Choroid plexus epithelial cell (primary cell): ENCODE measurements at regions not wholly inside any gene's neighbourhood (a gene's known extent, or its start where the extent isn't known, plus 50 kb on each side); places are given as distances from the start of the nearest gene placed in this dataset.
A peak's percentile ranks its signal among the peaks of the same experiment; 100 is the strongest.
"Not testable (repeated sequence)": the region's sequence is repeated elsewhere in the genome, so short reads cannot be mapped to it uniquely, and the experiment has no call there.

Source experiments
- DNase-seq: peaks from one replicate; pipeline ENCODE4 v3.0.0-alpha.2; 2010; ENCODE audit warnings: low read depth
- H3K4me3 ChIP-seq: 2 replicates; pipeline ENCODE4 v1.5.1; 2011; ENCODE audit warnings: low read depth, mild to moderate bottlenecking, control low read depth, low read length, moderate library complexity
- TF ChIP-seq, protein P1 (sequence below): conservative IDR thresholded peaks from 2 replicates; pipeline ENCODE4 v1.5.1; 2011; ENCODE audit warnings: low read depth, mild to moderate bottlenecking, control low read depth, inconsistent platforms, low read length, moderate library complexity

DNA sequence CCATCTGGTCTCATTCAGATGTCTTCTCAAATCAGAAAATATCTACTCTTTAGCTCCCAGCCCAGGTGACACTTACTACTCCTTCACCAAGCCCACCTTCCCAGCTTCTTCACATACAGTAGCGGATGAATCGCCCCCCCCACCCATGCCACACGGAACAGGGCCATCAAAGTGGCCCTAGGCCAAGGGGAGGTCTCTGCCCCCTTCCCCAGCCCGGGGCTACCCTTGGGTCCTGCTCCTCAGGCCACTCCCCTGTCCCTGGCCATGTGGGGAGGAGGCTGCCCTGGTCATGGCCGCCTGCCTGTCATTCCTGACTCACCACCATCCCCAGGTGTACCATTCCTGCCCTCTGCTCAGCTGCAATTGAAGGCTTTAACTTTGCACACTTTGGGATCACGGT is 142.8 kb downstream of the NECTIN1 start:
- H3K4me3 ChIP-seq: no peak overlapping the region
- TF ChIP-seq, protein P1, sequence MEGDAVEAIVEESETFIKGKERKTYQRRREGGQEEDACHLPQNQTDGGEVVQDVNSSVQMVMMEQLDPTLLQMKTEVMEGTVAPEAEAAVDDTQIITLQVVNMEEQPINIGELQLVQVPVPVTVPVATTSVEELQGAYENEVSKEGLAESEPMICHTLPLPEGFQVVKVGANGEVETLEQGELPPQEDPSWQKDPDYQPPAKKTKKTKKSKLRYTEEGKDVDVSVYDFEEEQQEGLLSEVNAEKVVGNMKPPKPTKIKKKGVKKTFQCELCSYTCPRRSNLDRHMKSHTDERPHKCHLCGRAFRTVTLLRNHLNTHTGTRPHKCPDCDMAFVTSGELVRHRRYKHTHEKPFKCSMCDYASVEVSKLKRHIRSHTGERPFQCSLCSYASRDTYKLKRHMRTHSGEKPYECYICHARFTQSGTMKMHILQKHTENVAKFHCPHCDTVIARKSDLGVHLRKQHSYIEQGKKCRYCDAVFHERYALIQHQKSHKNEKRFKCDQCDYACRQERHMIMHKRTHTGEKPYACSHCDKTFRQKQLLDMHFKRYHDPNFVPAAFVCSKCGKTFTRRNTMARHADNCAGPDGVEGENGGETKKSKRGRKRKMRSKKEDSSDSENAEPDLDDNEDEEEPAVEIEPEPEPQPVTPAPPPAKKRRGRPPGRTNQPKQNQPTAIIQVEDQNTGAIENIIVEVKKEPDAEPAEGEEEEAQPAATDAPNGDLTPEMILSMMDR: no peak
- DNase-seq: no peak

DNA sequence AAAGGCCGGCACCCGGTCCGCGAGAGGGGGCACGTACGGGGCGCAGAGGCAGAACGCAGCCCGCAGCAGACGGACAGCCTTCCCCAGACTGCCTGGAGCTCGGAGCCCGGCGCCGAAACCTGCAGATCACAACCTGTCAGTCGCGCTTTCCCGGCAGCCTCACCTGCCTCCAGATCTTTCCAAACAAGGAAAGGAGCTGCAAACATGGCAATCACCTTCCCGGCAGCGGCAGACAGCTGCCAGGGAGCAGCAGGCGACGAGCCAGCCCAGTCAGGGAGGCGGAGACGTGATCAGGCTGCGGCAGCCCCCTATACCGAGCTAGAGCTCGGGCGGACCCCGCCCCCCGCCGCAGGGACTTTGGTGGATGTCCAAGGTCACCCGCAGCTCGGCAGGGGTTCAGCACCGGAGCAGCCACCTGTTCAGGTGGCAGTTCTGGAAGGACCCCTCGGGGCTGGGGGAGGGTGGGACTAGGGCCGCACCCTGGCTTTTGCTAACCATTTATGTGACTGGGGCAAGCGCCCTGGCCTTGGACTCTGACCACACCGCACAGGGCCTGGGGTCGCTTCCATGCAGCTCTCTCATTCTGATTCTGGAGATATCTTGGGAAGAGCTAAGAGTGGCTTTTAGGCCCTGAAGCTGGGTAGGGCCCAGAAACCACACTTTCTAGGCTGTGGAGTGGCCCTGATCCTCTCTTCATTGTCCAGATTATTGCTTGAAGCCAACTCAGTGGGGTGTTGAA is 143.8 kb downstream of the NECTIN1 start:
- peak overlapping the region; percentile 53 for H3K4me3 ChIP-seq
- DNase-seq: peak; percentile 14
- TF ChIP-seq, protein P1: no peak

DNA sequence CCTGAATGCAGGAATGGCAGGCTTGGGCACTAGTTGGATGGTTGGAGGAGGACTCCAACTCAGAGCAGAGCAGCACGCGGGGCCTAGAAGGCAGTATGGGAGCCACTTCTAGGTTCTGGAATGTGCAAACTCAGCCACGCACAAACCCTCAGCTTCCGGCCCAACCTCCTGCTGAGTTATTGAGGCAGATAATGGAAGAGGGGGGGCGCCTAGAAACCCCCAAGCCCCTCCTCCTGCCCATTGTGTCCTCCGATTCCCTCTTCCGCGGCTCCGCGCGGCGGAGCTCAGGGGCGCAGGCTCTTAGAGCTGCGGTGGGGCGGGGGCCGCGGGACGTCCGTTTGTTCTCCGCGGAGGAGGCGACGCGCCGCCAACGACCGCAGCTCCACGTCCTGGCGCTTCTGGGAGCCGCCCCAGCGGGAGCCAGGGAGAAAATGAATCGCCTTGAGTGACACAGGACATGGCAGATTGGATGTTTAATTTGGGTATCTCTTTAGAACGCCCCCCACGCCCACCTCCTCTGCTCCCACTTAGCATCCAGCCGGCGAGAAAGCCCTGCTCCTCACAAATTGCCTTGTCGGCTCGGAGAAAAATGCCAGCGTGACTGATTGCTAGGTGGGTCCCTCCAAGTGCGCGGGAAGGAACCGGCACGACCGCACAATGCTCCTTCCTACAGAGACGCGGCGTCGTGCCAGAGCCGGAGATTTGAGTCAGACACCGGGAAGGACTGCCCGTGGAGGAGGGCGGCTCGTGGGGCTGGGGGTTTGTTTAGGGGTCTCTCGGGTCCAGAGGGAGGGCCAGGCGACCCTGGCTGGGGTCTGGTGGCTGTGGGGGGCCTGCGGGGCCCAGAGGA is 144.6 kb downstream of the NECTIN1 start:
- DNase-seq: peak; percentile 78
- TF ChIP-seq, protein P1: no peak
- peak overlapping the region; percentile 53 for H3K4me3 ChIP-seq

DNA sequence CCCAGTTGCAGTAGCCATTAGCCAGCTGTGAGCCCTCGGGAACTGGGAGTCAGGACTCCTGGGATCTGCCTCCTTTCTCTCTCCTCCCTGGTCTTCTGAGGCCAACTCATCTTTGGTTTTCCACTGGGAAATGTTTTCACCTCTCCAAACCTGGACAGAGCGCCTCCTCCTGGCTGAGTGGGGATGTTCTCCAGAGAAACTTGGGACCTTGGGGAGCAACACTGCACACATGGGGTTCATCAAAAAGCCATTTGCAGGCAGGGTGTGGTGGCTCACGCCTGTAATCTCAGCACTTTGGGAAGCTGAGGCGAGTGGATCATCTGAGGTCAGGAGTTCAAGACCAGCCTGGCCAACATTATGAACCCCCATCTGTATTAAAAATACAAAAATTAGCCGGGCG is 145.4 kb downstream of the NECTIN1 start:
- TF ChIP-seq, protein P1: peak; percentile 18
- H3K4me3 ChIP-seq: no peak overlapping the region
- DNase-seq: no peak

DNA sequence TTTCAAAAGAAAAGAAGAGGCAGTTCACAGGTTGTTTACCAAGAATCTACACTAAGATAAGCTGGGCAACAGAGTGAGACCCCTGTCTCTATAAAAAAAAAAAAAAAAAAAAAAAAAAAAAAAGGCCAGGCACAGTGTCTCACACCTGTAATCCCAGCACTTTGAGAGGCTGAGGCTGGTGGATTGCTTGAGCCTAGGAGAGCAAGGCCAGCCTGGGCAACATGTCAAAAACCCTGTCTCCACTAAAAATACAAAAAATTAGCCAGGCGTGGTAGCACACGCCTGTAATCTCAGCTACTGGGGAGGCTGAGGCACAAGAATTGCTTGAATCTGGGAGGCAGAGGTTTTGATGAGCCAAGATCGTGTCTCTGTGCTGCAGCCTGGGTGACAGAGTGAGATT is 147.6 kb downstream of the NECTIN1 start:
- DNase-seq, H3K4me3 ChIP-seq: not testable (repeated sequence)

DNA sequence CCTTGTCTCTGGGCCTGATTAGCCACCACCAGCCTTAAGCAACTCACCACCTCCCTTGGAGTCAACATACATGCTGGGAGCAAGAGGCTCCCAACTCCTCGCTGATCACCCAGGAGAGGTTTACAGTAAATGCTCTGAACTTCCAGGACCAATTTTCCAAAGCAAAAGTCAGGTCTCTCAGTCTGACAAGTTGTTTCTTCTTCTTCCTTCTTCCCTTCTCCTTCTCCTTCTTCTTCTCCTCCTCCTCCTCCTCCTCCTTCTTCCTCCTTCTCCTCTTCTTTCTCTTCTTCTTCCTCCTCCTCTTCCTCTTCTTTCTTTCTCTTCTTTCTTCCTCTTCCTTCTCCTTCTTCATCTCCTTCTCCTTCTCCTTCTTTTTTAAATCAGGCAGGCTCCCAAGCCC is 148.2 kb downstream of the NECTIN1 start:
- H3K4me3 ChIP-seq: no peak overlapping the region
- no peak for DNase-seq
- TF ChIP-seq, protein P1: no peak

DNA sequence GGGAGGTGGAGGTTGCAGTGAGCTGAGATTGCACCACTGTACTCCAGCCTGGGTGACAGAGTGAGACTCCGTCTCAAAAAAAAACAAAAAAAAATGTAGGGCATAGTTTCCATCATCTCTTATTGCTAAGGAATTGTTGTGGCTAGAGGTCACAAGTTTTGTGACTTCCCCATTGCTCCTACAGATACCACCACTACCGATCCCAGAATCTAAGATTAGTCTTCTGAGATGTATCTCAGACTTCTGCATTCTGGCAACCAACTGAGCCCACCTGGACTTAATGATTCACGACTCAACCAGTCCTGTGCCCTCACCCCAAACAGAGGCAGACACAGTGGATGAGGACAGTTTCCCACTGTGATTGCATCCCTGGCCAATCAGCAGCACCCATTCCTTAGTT is 148.9 kb downstream of the NECTIN1 start:
- TF ChIP-seq, protein P1: no peak
- DNase-seq: no peak
- no peak overlapping the region for H3K4me3 ChIP-seq
